GM12878 (cell line): ENCODE measurements at regions not wholly inside any gene's neighbourhood (a gene's known extent, or its start where the extent isn't known, plus 50 kb on each side); places are given as distances from the start of the nearest gene placed in this dataset.

Experiments used
- ATAC-seq: fragments of 200-7000 bp; cut with Tn5 transposase; 3 replicates; pipeline ENCODE4 v1.9.1; 2020; ENCODE audit warnings: mild to moderate bottlenecking, moderate library complexity
- BruUV-seq: library from RNA; stranded (reverse); fragments of 400-500 nt; replicated peaks from 2 replicates; lab custom pipeline; 2021; lab: Mats Ljungman, UMichigan
- CTCF ChIA-PET: fragments of 300-600 bp; sonication (Branson Sonifier 250); formaldehyde crosslinking; extraction: SDS; loops from one replicate; lab custom pipeline; 2021; ENCODE audit warnings: inconsistent platforms; lab: Yijun Ruan, JAX
- POLR2A ChIA-PET: fragments of 350-600 bp; formaldehyde crosslinking; extraction: SDS; loops from one replicate; lab custom pipeline; 2021; ENCODE audit warnings: inconsistent platforms; lab: Charles Lee
- RAD21 ChIA-PET: fragments of 300-600 bp; sonication (Branson Sonifier 250); formaldehyde crosslinking; loops from one replicate; lab custom pipeline; 2023; ENCODE audit warnings: antibody characterized with exemption; ENCODE audit not compliant: unreplicated experiment; lab: Charles Lee
- SMC1A ChIA-PET: fragments of 300-600 bp; sonication (Branson Sonifier 250); formaldehyde crosslinking; loops from one replicate; lab custom pipeline; 2023; ENCODE audit not compliant: unreplicated experiment, uncharacterized antibody; lab: Charles Lee
- DNase-seq: peaks from one replicate; pipeline ENCODE4 v3.0.0-alpha.2; 2011; ENCODE audit warnings: low read depth, low spot score
- FAIRE-seq: peaks from 3 replicates; lab custom pipeline; 2011; peaks lifted over from hg19 to GRCh38; lab: Jason Lieb, UNC
- H2AFZ ChIP-seq: 2 replicates; pipeline ENCODE4 v1.6.0; 2011; ENCODE audit warnings: low read depth, low read length, control low read depth; ENCODE audit not compliant: control insufficient read depth
- H3K27ac ChIP-seq: 2 replicates; pipeline ENCODE4 v1.5.1; 2011; ENCODE audit warnings: control low read depth; ENCODE audit not compliant: control insufficient read depth, insufficient read depth
- H3K27me3 ChIP-seq, 2 experiments: replicated peaks in 1 of 2; 2 replicates each; pipeline versions ENCODE4 v1.6.0 to v1.6.1; 2011; ENCODE audit warnings: low read length in 1 of 2; ENCODE audit not compliant: control insufficient read depth in 2 of 2, insufficient read depth in 2 of 2
- H3K36me3 ChIP-seq, 2 experiments: 2 replicates each; pipeline ENCODE4 v1.5.1; 2011; ENCODE audit warnings: low read length in 1 of 2; ENCODE audit not compliant: control insufficient read depth in 2 of 2, insufficient read depth in 2 of 2
- H3K4me1 ChIP-seq: 2 replicates; pipeline ENCODE4 v1.6.1; 2011; ENCODE audit warnings: mild to moderate bottlenecking, low read length, moderate library complexity, mixed read lengths; ENCODE audit not compliant: control insufficient read depth, insufficient read depth
- H3K4me2 ChIP-seq: 2 replicates; pipeline ENCODE4 v1.6.0; 2011; ENCODE audit warnings: control low read depth; ENCODE audit not compliant: control insufficient read depth, insufficient read depth
- H3K4me3 ChIP-seq: fragments of 200-600 bp; sonication (generic); 2 replicates; pipeline ENCODE4 v1.5.1; 2016
- H3K79me2 ChIP-seq: 2 replicates; pipeline ENCODE4 v1.6.0; 2011; ENCODE audit warnings: low read length; ENCODE audit not compliant: control insufficient read depth, insufficient read depth
- H3K9ac ChIP-seq: 2 replicates; pipeline ENCODE4 v1.8.0; 2011; ENCODE audit warnings: low read length, control low read depth, mixed read lengths; ENCODE audit not compliant: control insufficient read depth, insufficient read depth
- H3K9me3 ChIP-seq: replicated peaks from 3 replicates; pipeline ENCODE4 v1.5.1; 2011; ENCODE audit warnings: mild to moderate bottlenecking, low read length; ENCODE audit not compliant: control insufficient read depth, insufficient read depth
- H4K20me1 ChIP-seq: 2 replicates; pipeline ENCODE4 v1.6.0; 2011; ENCODE audit not compliant: control insufficient read depth, insufficient read depth
- E2F4 ChIP-seq: IDR thresholded peaks from 2 replicates; pipeline ENCODE4 v1.6.1; 2012; ENCODE audit warnings: low read depth, low read length, improper control_type of control experiment
- MXI1 ChIP-seq: fragments of 150-350 bp; IDR thresholded peaks from 2 replicates; pipeline ENCODE4 v1.6.1; 2011; ENCODE audit warnings: low read depth, mild to moderate bottlenecking, inconsistent platforms, low read length, improper control_type of control experiment
- RCOR1 ChIP-seq: conservative IDR thresholded peaks from 2 replicates; pipeline ENCODE4 v1.6.1; 2012; ENCODE audit warnings: low read depth, low read length, improper control_type of control experiment
- RFX5 ChIP-seq: IDR thresholded peaks from 2 replicates; pipeline ENCODE4 v1.6.1; 2011; ENCODE audit warnings: low read depth, low read length, improper control_type of control experiment
- SREBF1 ChIP-seq: IDR thresholded peaks from 2 replicates; pipeline ENCODE4 v1.6.1; 2012; ENCODE audit warnings: mild to moderate bottlenecking, low read length
- ZBED1 ChIP-seq: IDR thresholded peaks from 2 replicates; pipeline ENCODE4 v1.6.1; 2016; ENCODE audit warnings: borderline replicate concordance
- ZBTB4 ChIP-seq: fragments of 450-650 bp; formaldehyde crosslinking; IDR thresholded peaks from 2 replicates; pipeline ENCODE4 v1.4.0; 2022; ENCODE audit warnings: mild to moderate bottlenecking, moderate library complexity
- ZSCAN29 ChIP-seq: fragments of 450-650 bp; IDR thresholded peaks from 2 replicates; pipeline ENCODE4 v1.6.1; 2017; ENCODE audit warnings: mild to moderate bottlenecking, moderate library complexity
- WGBS: methylation state at CpG from one replicate; pipeline ENCODE4 v1.1.6; 2016; ENCODE audit warnings: low lambda C conversion rate; ENCODE audit not compliant: insufficient replicate concordance, insufficient coverage; ENCODE audit errors: missing lambda C conversion rate; 5-methylcytosine and 5-hydroxymethylcytosine counted together
- in situ Hi-C: fragments of 300-500 bp; cut with MboI; formaldehyde crosslinking; loops from 9 replicates; pipeline ENCODE4 v1.14.3; 2018; ENCODE audit warnings: mixed read lengths
- intact Hi-C: fragments of 100-400 bp; cut with micrococcal nuclease; formaldehyde crosslinking; loops from one replicate; pipeline ENCODE4 v1.14.2; 2022; ENCODE audit not compliant: unreplicated experiment

GRCh38 chr7:16046041-16046440 lies 359.6 kb upstream of the MEOX2 start:
- H3K79me2 ChIP-seq: no peaks in the 10 kb centered on the region
- H3K36me3 ChIP-seq: no peaks in the 10 kb centered on the region
- H3K4me3 ChIP-seq: no peak overlapping the region
- no peak overlapping the region for H3K4me2 ChIP-seq
- no peaks in the 10 kb centered on the region for H3K4me1 ChIP-seq
- intact Hi-C loops (no loop called here), in situ Hi-C loops (no loop called here)
- RAD21 ChIA-PET: no interaction called here
- DNase-seq (no peak), ATAC-seq (no peak), FAIRE-seq (no peak)
- no TSS peak for BruUV-seq
- H3K27me3 ChIP-seq: no peaks in the 10 kb centered on the region
- H3K27ac ChIP-seq: no peak overlapping the region
- TF ChIP-seq ZSCAN29 (no peak), RCOR1 (no peak), SREBF1 (no peak), ZBED1 (no peak), ZBTB4 (CRISPR knock-in tag) (no peak), RFX5 (no peak), MXI1 (no peak), E2F4 (no peak)
- POLR2A ChIA-PET: no interaction called here
- H3K9me3 ChIP-seq: no peaks in the 10 kb centered on the region
- H3K9ac ChIP-seq: no peak overlapping the region
- no peak overlapping the region for H2AFZ ChIP-seq
- 15% methylated on average over 3 of the region's 3 CpGs for WGBS
- SMC1A ChIA-PET: no interaction called here
- no peaks in the 10 kb centered on the region for H4K20me1 ChIP-seq
- CTCF ChIA-PET: no interaction called here
